ENCODE measurements at regions not wholly inside any gene's neighbourhood (a gene's known extent, or its start where the extent isn't known, plus 50 kb on each side); places are given as distances from the start of the nearest gene placed in this dataset.

DNA sequence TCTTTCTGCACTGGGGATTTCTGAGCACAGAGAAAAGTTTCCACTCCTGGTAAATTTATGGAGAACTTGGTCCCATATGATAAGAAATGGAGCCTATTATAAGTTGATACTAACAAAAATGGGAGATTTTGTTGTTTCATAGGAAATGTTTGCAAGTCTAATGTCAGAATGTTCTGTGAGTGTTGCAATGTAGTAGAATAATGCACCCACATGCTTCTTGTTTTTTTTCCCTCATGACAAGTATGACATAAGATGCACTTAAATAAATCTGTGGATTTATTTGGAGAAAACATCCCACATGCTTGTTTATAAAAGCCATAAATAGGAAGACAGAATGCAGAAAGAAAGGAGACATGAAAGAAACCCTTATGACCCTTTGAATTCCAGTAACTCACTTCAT, 50.8 kb upstream of the KCNJ6 start:
- TF ChIP-seq, protein P1, sequence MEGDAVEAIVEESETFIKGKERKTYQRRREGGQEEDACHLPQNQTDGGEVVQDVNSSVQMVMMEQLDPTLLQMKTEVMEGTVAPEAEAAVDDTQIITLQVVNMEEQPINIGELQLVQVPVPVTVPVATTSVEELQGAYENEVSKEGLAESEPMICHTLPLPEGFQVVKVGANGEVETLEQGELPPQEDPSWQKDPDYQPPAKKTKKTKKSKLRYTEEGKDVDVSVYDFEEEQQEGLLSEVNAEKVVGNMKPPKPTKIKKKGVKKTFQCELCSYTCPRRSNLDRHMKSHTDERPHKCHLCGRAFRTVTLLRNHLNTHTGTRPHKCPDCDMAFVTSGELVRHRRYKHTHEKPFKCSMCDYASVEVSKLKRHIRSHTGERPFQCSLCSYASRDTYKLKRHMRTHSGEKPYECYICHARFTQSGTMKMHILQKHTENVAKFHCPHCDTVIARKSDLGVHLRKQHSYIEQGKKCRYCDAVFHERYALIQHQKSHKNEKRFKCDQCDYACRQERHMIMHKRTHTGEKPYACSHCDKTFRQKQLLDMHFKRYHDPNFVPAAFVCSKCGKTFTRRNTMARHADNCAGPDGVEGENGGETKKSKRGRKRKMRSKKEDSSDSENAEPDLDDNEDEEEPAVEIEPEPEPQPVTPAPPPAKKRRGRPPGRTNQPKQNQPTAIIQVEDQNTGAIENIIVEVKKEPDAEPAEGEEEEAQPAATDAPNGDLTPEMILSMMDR (IDR thresholded peaks at IDR 0.05): no peak
- TF ChIP-seq EP300 (IDR thresholded peaks at IDR 0.05): no peak
- TF ChIP-seq POLR2A (IDR thresholded peaks at IDR 0.05): no peak
